ENCODE measurements at regions not wholly inside any gene's neighbourhood (a gene's known extent, or its start where the extent isn't known, plus 50 kb on each side); places are given as distances from the start of the nearest gene placed in this dataset.

DNA sequence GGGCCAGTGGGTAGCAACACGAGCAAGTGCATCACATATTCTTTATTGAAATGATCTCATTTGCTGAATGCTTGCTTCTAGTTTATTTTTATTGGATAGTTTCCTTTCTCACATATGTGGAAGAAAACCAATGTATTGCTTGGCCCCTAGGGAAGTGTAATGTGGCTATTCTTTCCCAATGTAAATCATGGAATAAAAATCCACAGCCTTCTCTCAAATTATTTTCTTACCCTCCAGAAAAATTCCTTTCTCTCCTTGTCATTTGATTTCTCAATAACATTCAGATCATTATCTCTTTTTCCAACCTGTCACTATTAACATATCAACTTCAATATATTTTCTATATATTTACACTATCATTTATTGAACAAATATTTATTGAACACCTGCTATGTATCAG is 51.9 kb upstream of the PTPRK start:
- H3K27ac ChIP-seq, result no peak overlapping the region
- TF ChIP-seq CTCF (conservative IDR thresholded peaks at IDR 0.05), result no peak

GRCh38 chr6:128570680-128571063 is 50.3 kb upstream of the PTPRK start:
- no peak for TF ChIP-seq CTCF (conservative IDR thresholded peaks at IDR 0.05)
- H3K27ac ChIP-seq, result peak overlapping the region; percentile 73

- peak overlapping the region; percentile 73 for H3K27ac ChIP-seq
Measured at GRCh38 chr6:128569732-128570679, 49.6 kb upstream of the PTPRK start.

More at GRCh38 chr6:128569732-128570679, 49.6 kb upstream of the PTPRK start:
- no peak for TF ChIP-seq CTCF (conservative IDR thresholded peaks at IDR 0.05)
